T-helper 2 cell (primary cell): ENCODE measurements at regions not wholly inside any gene's neighbourhood (a gene's known extent, or its start where the extent isn't known, plus 50 kb on each side); places are given as distances from the start of the nearest gene placed in this dataset.

Source experiments
- DNase-seq, 5 experiments: peaks; one replicate each; pipeline versions ENCODE4 v3.0.0 to v3.0.0-alpha.2; 2012 to 2022

DNA sequence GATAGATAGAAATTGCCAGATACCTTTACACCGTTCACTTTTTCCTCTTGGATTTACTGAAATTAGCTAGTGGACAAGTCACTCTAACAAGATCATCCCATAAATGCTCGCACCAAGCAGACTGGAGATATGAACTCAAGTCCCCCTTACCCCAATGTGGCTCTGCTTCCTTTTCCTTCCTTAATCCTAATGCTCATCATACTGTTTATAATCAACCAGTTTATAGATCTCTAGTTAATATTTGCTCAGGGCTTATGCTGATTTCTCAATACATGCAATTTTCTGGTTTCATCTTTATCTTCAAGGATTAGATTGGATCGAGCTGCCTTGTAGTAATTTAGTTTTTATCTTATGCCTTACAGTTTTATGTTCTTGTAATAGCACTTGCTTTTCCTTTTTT is 318.3 kb upstream of the KLHL29 start:
- DNase-seq: no peak

DNA sequence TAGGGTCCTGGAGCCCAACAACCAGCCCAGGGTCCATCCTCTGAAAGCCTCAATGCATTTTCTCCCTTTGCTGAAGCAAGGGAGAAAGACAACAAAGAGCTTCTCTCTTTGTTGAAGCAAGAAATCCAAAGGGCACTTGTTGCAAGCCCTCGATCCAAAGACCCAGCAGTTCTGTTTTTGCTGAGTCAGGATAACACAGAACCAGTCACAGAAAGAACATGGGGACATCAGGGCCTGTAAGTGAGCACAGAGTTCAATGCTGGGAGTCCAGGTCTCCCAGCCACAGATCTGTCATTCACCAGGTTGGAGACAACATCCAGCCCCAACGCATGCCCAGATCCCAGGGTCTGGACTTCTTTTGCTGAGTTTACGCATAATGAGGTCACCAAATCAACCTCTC is 315.8 kb upstream of the KLHL29 start:
- DNase-seq: no peak

DNA sequence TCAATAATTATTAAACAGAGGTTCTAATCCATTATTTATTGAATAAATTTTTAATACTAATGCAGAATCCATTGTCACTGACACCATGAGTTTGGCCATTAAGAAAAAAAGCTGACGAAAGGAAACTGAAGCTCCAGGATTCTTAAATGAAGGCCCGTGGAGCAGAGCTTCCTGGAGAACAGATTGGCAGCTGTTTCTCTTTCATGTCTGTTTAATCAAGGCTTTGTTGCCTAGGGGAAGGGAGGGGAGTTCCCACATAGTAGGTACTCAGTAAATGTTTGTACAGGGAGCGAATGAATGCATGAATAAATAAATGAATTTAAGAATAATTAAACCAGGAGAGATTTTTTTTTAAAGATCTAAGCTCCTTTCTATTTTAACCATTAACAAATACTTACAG is 315.1 kb upstream of the KLHL29 start:
- no peak for DNase-seq

DNA sequence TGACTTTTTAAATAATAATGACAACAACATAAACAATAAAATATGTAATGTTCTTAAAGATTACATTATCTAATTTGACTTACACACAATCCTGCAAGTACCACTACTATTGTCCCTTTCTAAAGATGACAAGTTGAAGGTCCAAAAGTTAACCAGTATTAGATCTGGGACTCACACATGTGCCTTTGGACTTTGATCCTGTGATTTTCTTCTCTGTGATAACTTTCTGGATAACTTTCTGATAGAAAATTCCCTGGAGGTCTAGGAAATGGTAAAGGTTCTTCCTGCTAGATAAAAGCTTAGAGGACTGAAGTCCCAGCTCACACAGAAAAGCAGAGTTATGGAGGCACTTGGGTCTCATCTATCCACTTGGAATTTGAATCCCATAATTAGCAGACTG is 311.9 kb upstream of the KLHL29 start:
- DNase-seq: no peak

DNA sequence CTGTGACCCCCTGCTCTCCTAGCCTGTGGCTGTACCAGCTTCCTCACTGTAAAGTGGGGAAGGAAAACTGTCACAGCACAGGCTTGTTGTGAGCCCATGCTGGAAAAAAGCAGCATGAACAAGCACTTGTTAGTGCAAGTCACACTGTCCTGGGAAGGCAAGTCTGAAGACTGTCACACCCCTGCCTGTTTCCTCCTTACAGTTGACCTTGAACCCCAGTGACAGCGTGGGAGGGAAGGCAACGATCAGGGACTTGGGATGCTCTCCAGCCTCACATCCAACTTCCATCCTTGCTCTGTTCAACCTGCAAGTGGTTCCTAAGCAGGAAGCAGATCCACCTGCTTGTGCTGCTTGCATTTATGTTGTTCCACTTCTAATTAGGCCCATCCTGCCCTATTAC is 311.3 kb upstream of the KLHL29 start:
- no peak for DNase-seq

DNA sequence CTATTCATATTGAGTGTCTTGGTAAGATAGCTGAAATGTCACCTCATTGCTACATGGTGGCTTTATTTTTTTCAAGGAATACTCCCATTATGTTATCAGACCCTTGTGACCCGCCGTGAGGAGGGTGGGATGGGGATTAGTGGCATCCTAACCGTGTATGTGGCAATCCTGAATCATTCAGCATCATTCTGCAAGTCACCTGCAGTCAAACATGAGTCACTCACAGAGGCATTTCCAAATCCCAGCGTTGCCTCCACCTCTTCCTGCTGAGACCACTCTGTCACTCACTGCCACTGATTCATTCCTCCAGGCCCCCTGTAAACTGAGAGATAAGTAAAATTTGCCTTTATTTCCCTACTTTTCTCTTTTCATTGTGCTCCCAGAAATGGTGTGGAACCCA is 307.4 kb upstream of the KLHL29 start:
- no peak for DNase-seq

DNA sequence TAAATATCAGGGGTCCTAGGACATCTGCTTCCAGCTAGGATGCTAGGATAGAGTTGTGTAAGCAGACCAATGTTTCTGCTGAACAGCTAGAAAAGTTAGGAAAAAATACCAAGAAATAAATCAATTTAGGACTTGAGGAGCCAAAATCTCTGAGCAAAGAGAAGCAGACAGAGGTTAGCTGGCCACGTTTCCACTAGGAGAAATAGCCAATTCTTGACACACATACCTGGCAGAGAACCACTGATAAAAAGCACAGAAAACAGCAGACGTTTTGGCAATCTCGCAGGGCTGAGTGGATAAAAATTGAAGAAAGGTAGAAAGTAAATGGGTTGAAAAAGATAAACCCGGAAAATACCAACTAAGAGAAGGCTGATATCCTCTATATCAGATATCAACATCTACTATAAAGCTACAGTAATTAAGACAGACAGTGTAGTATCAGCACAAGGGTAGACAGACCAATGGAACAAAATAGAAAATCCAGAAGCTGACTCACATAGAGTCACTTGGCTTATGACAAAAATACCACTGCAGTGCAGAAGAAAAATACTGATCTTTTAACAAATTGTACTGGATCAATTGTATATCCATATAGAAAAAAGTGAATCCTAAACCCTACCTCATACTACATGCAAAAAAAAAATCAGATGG is 306.1 kb upstream of the KLHL29 start:
- DNase-seq: no peak

DNA sequence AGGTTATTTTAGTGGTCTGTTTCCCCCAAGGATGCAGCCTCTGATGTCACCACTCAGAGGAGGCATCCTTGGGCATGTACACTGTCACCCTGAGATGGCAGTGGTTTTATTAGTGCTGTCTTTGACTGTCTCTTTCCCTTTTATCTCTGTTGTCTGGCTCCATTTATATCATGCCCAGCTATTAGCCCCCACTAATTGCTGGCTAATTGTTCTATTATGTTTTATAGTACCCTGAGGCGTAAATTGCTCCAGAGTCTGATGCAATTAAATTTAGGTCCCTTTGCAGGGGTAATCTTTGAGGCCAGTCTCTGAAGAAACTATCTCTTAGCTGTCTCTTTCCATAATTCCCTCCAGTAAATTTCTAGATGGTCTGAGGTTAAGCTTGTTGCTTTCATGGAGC is 301.0 kb upstream of the KLHL29 start:
- no peak for DNase-seq

DNA sequence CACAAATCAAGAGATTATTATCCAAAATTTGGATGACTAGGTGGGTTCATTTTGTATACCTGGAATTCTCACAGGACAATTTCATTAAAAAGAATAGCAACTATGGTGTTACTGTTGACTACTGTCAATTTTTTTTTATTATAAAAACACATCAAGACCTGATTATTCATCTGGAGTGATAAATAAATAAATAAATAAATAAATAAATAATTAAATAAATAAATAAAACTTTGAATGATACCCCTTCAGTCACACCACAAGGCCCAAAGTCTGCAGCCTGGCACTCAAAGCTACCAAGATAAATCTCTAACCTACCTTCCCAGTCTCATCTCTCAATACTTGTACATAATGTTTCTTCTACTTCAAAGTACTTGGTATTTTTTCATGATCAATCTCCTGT is 294.0 kb upstream of the KLHL29 start:
- no peak for DNase-seq

DNA sequence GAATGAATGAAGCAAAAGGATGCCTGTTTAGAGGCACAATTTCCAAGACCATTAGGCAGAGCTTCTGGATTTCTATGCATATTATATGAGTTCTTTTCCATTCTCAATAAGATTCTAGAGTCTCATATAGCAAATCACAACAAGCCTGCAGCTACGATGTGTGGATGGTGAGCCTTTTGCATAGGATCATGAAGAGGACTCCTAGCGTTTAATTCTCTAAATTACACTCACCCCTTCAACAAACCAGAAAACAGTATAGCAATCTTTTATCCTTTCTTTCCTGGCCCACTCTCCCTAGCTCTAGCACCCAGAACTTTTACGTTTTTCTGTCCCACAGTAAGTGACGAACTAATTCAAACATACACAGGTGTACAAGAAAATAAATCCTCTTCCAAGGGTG is 293.1 kb upstream of the KLHL29 start:
- no peak for DNase-seq

DNA sequence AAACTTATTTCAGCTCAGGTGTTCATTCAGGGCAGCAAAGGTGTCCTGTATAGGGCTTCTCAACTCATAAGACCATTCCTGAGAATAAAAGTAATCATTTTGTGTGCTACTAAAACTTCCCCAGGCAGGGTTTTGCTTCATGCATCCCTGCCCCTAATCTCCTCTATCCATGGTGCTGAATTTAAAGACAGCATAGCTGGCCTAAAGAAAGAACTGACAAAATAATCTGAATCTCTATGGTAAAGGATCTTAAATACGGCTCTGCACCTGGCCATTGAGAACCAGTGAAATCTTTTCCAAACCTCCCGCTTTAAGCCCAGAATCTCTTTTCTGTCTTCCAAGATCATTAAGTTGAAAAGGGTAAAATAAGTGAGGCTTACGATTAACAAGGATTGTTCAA is 292.1 kb upstream of the KLHL29 start:
- peak in 1 of 5 experiments; percentile 4 for DNase-seq

DNA sequence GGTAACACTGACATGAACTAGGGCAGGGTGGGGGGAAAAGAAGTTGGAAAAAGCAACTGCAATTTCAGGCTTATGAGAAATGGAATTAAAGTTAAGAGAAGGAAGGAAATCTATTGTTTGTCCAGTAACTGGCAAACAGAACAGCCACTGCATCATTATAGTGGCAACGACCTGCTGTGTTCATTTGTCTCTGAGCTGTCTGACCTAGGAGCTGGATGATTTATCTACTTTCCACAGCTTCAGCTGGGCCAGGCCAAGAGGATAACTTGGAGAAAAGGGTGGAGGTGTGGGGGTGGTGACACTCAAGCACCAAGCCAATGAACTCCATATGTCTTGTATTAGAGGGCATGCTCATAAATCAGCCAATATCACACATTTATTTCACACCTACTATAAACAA is 291.5 kb upstream of the KLHL29 start:
- no peak for DNase-seq

DNA sequence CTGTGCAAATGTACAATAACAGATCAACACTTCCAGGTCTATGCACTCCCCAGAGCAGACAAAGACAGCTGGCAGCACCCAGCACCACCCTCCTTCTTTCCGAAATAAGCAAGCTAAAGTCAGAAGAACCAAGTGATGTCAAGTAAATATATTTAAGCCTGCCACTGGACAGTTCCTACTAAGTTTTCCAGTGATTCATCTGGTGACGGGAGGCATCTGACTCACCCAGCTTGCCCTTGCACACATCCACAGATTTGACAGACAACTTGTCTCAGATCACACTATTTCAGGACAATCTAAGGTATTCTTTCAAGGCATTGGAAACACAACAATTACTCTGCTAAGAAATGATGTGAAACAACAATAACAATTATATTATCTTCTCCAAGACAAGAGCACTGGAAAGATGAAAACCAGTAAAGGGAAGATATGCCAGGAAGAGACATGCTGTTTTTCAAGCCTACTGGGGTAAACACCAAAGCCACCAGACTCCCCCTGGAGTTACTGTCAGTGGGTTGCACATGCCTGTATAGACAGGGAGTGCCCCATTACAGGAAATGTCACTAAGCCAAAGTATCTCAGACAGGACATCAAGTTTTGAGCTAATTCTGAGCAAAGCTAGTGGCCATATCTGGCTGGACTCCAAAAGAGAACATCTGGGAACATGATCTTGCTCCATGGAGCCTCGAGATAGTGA is 287.9 kb upstream of the KLHL29 start:
- no peak for DNase-seq

DNA sequence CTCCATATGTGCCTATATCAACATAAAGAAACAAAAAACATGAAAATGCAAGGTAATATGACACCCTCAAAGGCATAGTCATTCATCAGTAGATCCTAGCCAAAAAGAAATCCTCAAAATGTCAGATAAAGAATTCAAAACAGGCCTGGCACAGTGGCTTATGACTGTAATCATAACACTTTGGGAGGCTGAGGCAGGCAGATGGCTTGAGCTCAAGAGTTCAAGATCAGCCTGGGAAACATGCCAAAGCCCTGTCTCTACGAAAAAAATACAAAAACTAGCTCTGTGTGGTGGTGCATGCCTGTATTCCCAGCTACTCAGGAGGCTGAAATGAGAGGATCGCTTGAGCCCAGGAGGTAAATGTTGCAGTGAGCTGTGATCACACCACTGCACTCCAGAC is 284.6 kb upstream of the KLHL29 start:
- no peak for DNase-seq

DNA sequence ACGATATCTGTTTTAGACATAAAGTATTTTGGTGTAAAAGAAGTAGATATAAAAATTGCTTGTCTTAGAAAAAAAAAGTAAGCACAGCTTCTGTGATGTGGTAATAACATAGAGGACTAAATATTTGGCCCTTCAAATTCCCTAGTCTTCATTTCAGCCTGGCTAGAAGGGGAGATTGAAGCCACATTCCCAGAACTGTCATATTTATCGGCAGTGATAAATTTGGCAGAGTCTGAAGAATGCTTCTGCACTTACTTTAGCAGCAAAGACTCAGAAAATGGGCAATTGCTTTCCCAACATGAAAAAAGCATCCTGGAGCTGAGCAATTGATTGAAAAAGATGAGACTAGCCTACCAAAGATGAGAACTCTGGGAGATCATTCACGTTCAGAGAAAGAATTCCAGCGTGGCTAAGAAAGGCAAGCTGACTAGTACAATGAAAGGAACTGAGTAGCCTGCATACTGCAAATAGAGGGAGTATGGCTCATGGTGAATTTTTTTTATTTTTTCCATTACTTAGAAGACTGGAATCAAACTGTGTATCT is 278.7 kb upstream of the KLHL29 start:
- no peak for DNase-seq

DNA sequence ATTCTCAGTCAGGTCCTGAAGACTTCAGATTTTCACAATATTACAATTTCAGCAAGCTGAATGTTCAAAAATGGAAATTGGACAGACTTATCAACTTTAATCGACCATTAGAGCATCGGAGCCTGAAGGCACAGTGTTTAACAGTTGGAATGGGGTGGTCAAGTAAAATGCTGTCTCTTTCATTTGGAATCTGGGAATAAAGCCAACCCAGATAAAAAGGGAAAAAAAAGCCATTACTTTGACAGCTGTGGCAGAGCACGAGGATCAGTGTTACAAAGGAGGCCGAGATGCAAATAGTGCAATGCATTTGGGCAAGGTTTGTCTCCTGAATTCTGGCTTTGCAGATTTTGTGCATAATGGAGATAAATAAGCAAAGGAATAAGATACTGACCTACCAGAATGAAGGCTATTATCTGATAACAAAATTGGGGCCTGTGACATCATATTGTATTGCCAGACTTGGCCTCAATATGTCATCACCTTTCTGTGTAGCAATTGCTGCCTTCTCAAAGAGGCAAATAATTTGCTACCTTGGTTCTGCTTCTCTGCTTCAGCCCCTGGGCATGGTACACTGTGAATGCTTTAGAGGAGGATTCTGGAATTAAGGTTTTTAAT is 277.5 kb upstream of the KLHL29 start:
- no peak for DNase-seq

DNA sequence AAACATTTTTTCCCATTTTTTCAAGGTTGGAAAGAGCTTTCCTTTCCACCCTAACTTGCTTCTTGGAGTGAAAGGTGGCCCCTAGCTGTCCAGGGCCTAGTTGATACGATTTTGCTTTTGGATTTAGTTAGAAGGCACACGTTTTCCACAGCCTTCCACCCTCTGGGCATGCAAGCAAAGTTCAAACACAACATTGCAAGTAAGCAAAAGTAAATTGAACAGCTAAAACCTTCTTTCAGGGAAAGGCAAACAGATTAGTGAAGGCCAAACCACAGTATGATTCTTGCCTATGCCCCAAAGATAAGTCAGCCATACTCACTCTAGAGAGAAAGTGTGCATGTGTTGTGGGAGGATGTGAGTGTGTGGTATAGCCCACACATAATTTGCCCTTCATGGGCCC is 273.7 kb upstream of the KLHL29 start:
- DNase-seq: no peak

DNA sequence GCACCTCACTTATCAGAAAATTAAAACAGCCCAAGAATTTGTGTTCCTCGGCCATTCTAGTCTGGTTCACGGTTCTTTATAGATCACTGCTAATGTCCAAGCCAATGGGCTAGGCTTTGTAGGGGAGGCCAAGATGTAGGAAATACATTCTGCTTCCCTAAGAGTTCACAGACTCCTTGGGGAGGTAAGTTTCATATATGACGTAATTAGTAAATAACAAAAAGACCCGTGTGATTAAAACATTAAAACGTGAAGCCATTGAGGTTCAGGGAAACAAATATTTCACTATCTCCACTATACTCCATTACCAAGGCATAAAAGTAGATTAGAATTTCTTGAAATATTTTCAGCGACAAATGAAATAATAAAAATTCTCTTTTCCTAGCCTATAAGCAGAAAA is 272.5 kb upstream of the KLHL29 start:
- no peak for DNase-seq

DNA sequence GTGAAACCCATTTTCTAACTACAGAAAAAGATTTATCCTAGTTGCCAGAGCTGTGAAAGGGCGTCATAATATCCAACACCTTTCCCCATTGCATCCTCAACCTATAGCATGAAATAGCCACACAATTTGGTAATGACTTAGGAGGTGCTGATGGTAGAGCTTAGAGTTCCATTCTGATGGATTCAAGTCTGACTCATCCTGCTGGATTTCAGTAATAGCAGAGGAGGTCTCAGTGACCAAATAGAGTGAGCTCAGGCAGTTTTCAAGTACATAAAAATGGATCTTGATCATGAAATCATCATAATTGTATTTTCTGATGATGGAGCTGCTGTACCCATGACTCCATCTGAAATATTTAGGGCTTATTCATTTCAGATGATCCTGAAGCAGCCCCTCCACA is 270.7 kb upstream of the KLHL29 start:
- no peak for DNase-seq

DNA sequence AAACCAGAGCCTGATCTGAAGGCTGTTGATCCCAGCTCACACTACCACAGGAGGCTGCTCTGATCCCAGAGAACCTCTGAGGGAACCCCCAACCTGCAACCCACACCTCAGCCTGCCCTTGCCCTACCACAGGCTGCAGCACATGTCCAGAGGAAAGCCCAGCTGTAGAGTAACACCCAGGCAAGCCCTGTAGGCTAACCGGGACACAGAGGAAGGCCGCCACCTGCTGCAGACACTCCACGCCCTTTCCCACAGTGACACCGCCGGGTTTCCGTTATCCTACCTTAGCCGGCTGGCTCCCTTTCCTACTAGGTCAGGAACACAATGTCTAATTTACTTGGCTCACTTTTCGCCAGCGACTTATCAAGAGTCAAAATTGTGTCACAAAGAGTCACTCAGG is 266.7 kb upstream of the KLHL29 start:
- no peak for DNase-seq

DNA sequence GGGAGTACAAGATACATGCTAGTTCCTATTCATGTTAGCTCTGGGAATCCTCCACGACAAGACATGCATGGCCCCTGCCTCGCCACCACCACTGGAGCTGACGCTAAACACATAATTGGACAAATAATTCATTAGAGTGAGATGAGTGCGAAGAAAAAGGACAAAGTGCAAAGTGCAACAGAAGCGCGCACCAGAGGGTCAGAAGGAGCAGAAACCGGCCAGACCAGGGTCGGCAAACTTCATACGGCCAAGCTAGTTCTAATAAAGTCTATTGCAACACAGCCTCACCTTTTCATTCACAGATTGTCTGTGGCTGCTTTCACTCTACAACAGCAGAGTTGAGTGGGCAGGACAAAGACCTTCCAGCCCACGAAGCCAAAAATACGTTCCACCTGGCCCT is 266.1 kb upstream of the KLHL29 start:
- no peak for DNase-seq

DNA sequence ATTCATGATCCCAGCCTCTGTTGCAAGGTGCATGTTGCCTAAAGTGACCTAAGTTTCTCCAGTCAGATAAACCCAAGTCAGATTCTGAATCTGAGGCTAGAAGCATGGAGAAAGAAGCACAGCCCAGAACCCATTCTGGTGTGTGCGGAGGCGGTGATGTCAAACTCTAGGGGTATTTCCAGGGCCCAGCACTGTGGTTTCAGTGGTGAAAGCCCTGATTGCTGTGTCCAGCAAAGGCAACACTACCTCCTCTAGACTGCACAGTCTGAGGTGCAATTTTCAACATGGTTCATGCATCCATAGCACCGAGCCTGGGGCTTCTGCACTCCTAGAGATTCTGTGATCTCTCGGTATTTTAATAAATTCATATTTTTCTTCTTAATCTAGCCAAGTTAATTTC is 264.8 kb upstream of the KLHL29 start:
- DNase-seq: no peak

DNA sequence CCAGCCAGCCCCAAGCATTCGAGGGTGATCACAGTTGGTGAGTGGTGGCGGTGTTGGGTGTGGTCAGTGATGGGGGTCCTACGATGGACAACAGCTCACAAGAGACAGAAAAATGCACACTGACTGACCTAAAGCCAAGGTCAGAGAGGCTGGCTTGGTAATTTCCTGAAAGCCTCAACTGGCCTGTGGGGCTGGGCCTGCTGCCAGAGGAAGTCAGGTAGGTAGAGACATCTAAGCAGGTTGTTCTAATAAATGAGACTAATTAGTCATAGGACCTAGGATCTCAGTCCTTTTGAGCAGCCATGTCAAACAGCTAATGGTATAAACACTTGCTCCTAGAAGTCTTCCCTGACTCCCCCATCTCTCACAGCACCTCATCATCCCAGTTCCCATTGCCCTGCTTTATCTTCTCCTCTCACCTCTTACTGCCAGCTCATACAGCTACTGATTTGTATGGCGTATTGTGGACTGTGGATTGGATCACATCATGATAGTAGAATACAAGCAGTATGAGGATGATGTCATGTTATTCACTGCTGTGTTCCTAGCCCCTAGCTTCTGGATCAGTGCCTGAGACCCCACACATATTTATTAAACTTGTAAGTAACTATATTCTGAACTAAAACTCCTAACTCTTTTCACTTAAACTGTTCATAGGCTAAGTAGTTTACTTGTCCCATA is 262.9 kb upstream of the KLHL29 start:
- DNase-seq: no peak
